WTC11 (cell line): ENCODE measurements at regions not wholly inside any gene's neighbourhood (a gene's known extent, or its start where the extent isn't known, plus 50 kb on each side); places are given as distances from the start of the nearest gene placed in this dataset.

Experiments
- ATAC-seq: fragments of 200-7000 bp; cut with Tn5 transposase; 2 replicates; pipeline ENCODE4 v1.10.0; 2021; ENCODE audit warnings: mild to moderate bottlenecking, moderate library complexity
- CTCF ChIA-PET: fragments of 300-600 bp; sonication (Branson Sonifier 250); formaldehyde crosslinking; loops from one replicate; lab custom pipeline; 2021; ENCODE audit warnings: antibody characterized with exemption; lab: Charles Lee
- POLR2A ChIA-PET: fragments of 350-600 bp; sonication (Branson Sonifier 250); formaldehyde crosslinking; loops from one replicate; lab custom pipeline; 2021; ENCODE audit warnings: antibody characterized with exemption; lab: Charles Lee
- DNase-seq: peaks from one replicate; pipeline ENCODE4 v3.0.0; 2021; ENCODE audit warnings: low spot score
- H3K27ac Mint-ChIP-seq: 2 replicates; pipeline ENCODE4 v1.8.0; 2021; ENCODE audit warnings: mixed read lengths
- H3K27me3 Mint-ChIP-seq: 2 replicates; pipeline ENCODE4 v1.8.0; 2021; ENCODE audit warnings: low read depth, mild to moderate bottlenecking, moderate library complexity, mixed read lengths
- H3K36me3 Mint-ChIP-seq: 2 replicates; pipeline ENCODE4 v1.8.0; 2021; ENCODE audit warnings: mixed read lengths
- H3K4me1 Mint-ChIP-seq: 2 replicates; pipeline ENCODE4 v1.8.0; 2022; ENCODE audit warnings: mixed read lengths
- H3K4me3 Mint-ChIP-seq: 2 replicates; pipeline ENCODE4 v1.8.0; 2021; ENCODE audit warnings: mild to moderate bottlenecking, moderate library complexity, mixed read lengths
- H3K9me3 Mint-ChIP-seq: 2 replicates; pipeline ENCODE4 v1.8.0; 2021; ENCODE audit warnings: mixed read lengths
- AR ChIP-seq: fragments of 250-450 bp; sonication (Bioruptor Pico); IDR thresholded peaks from 2 replicates; pipeline ENCODE4 v1.9.0; 2021; ENCODE audit warnings: mild to moderate bottlenecking
- CREB1 ChIP-seq: sonication (generic); formaldehyde crosslinking; IDR thresholded peaks from 2 replicates; pipeline ENCODE4 v1.8.0; 2023; ENCODE audit warnings: mild to moderate bottlenecking, missing genetic modification reagents
- EMX1 ChIP-seq: fragments of 250-450 bp; sonication (Bioruptor Pico); IDR thresholded peaks from 2 replicates; pipeline ENCODE4 v1.8.0; 2021; ENCODE audit warnings: mild to moderate bottlenecking
- ETV6 ChIP-seq: sonication (generic); formaldehyde crosslinking; IDR thresholded peaks from 2 replicates; pipeline ENCODE4 v1.8.1; 2022; ENCODE audit warnings: mild to moderate bottlenecking, missing genetic modification reagents
- FOXK1 ChIP-seq: sonication (generic); formaldehyde crosslinking; IDR thresholded peaks from 2 replicates; pipeline ENCODE4 v1.8.0; 2022; ENCODE audit warnings: mild to moderate bottlenecking, moderate library complexity, missing genetic modification reagents
- FOXP1 ChIP-seq: sonication (generic); formaldehyde crosslinking; IDR thresholded peaks from 2 replicates; pipeline ENCODE4 v1.8.0; 2022; ENCODE audit warnings: missing genetic modification reagents, mild to moderate bottlenecking, moderate library complexity, borderline replicate concordance
- GABPB1 ChIP-seq: sonication (generic); formaldehyde crosslinking; IDR thresholded peaks from 2 replicates; pipeline ENCODE4 v1.8.1; 2023; ENCODE audit warnings: mild to moderate bottlenecking, missing genetic modification reagents
- HMGA2 ChIP-seq: fragments of 250-450 bp; sonication (Bioruptor Pico); IDR thresholded peaks from 2 replicates; pipeline ENCODE4 v1.4.0; 2021; ENCODE audit warnings: mild to moderate bottlenecking, moderate library complexity
- JUN ChIP-seq: sonication (generic); formaldehyde crosslinking; IDR thresholded peaks from 2 replicates; pipeline ENCODE4 v1.8.0; 2023; ENCODE audit warnings: mild to moderate bottlenecking, missing genetic modification reagents
- NFATC4 ChIP-seq: fragments of 250-450 bp; sonication (Bioruptor Pico); IDR thresholded peaks from 2 replicates; pipeline ENCODE4 v1.9.0; 2021; ENCODE audit warnings: mild to moderate bottlenecking
- NR1H2 ChIP-seq: sonication (generic); formaldehyde crosslinking; IDR thresholded peaks from 2 replicates; pipeline ENCODE4 v1.9.0; 2021; ENCODE audit warnings: mild to moderate bottlenecking, moderate library complexity, missing genetic modification reagents
- NR3C1 ChIP-seq: sonication (generic); formaldehyde crosslinking; conservative IDR thresholded peaks from 2 replicates; pipeline ENCODE4 v1.8.1; 2023; ENCODE audit warnings: low read depth, mild to moderate bottlenecking, missing genetic modification reagents
- PREB ChIP-seq: sonication (generic); formaldehyde crosslinking; IDR thresholded peaks from 2 replicates; pipeline ENCODE4 v1.8.1; 2022; ENCODE audit warnings: mild to moderate bottlenecking, missing genetic modification reagents, moderate library complexity, borderline replicate concordance
- RELA ChIP-seq: sonication (generic); formaldehyde crosslinking; IDR thresholded peaks from 2 replicates; pipeline ENCODE4 v1.8.1; 2022; ENCODE audit warnings: missing genetic modification reagents, mild to moderate bottlenecking, borderline replicate concordance
- RORB ChIP-seq: fragments of 250-450 bp; sonication (Bioruptor Pico); IDR thresholded peaks from 2 replicates; pipeline ENCODE4 v1.9.0; 2021; ENCODE audit warnings: mild to moderate bottlenecking
- SMAD4 ChIP-seq: sonication (generic); formaldehyde crosslinking; IDR thresholded peaks from 2 replicates; pipeline ENCODE4 v1.8.0; 2022; ENCODE audit warnings: mild to moderate bottlenecking, missing genetic modification reagents
- TCF7 ChIP-seq: sonication (generic); formaldehyde crosslinking; IDR thresholded peaks from 2 replicates; pipeline ENCODE4 v1.8.0; 2022; ENCODE audit warnings: mild to moderate bottlenecking, low read depth, missing genetic modification reagents, moderate library complexity
- ZMAT4 ChIP-seq: fragments of 250-450 bp; sonication (Bioruptor Pico); IDR thresholded peaks from 2 replicates; pipeline ENCODE4 v1.9.0; 2021; ENCODE audit warnings: mild to moderate bottlenecking
- ZNF232 ChIP-seq: sonication (generic); formaldehyde crosslinking; IDR thresholded peaks from 2 replicates; pipeline ENCODE4 v1.8.0; 2022; ENCODE audit warnings: mild to moderate bottlenecking, missing genetic modification reagents
- ZNF317 ChIP-seq: sonication (generic); formaldehyde crosslinking; IDR thresholded peaks from 2 replicates; pipeline ENCODE4 v1.8.1; 2023; ENCODE audit warnings: low read depth, mild to moderate bottlenecking, moderate library complexity, missing genetic modification reagents, borderline replicate concordance
- TF ChIP-seq, protein P1 (sequence below): sonication (generic); formaldehyde crosslinking; IDR thresholded peaks from 2 replicates; pipeline ENCODE4 v1.8.1; 2022; ENCODE audit warnings: low read depth, mild to moderate bottlenecking, moderate library complexity, missing genetic modification reagents, borderline replicate concordance
- TF ChIP-seq, protein P2 (sequence below): sonication (generic); formaldehyde crosslinking; IDR thresholded peaks from 2 replicates; pipeline ENCODE4 v1.8.1; 2022; ENCODE audit warnings: mild to moderate bottlenecking, moderate library complexity, missing genetic modification reagents
- TF ChIP-seq, protein P3 (sequence below): fragments of 200-600 bp; IDR thresholded peaks from 2 replicates; pipeline ENCODE4 v1.8.0; 2022; ENCODE audit warnings: antibody characterized with exemption
- TF ChIP-seq, protein P4 (sequence below): sonication (generic); formaldehyde crosslinking; IDR thresholded peaks from 2 replicates; pipeline ENCODE4 v1.8.1; 2023; ENCODE audit warnings: mild to moderate bottlenecking, missing genetic modification reagents

GRCh38 chr7:42627626-42628025 lies 284.2 kb downstream of the C7orf25 start (continued):
- no peak for TF ChIP-seq AR (CRISPR knock-in tag)
- no peak for TF ChIP-seq SMAD4
- TF ChIP-seq ZNF317 (CRISPR knock-in tag): no peak
- TF ChIP-seq ETV6 (CRISPR knock-in tag): no peak
- TF ChIP-seq JUN (CRISPR knock-in tag): no peak
- TF ChIP-seq, protein P1, sequence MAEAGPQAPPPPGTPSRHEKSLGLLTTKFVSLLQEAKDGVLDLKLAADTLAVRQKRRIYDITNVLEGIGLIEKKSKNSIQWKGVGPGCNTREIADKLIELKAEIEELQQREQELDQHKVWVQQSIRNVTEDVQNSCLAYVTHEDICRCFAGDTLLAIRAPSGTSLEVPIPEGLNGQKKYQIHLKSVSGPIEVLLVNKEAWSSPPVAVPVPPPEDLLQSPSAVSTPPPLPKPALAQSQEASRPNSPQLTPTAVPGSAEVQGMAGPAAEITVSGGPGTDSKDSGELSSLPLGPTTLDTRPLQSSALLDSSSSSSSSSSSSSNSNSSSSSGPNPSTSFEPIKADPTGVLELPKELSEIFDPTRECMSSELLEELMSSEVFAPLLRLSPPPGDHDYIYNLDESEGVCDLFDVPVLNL: no peak
- TF ChIP-seq NR1H2: no peak
- TF ChIP-seq, protein P2, sequence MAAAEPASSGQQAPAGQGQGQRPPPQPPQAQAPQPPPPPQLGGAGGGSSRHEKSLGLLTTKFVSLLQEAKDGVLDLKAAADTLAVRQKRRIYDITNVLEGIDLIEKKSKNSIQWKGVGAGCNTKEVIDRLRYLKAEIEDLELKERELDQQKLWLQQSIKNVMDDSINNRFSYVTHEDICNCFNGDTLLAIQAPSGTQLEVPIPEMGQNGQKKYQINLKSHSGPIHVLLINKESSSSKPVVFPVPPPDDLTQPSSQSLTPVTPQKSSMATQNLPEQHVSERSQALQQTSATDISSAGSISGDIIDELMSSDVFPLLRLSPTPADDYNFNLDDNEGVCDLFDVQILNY: no peak
- TF ChIP-seq EMX1 (CRISPR knock-in tag): no peak
- TF ChIP-seq GABPB1: no peak
- TF ChIP-seq RORB (CRISPR knock-in tag): no peak
- TF ChIP-seq, all 79 proteins: peak for 0

DNA sequence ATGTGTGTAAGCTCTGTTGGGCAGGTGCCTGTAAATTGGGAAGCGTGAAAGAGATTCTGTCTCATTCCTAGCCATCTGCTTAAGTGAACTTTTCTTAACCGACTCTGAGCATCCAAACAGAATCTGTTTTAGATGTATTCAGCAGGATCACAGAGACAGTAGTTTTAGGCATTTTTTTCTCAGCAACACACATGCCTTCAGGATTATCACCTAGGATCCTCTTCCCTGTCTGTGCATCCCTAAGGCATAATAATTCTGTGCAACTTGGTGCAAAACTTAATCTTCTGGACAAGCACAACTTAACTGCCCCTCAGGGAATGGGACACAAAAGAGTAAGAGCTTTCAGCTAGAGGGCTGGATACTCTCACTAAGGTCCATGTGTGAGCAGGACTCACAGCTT lies 284.8 kb downstream of the C7orf25 start:
- Mint-ChIP-seq H3K4me1 (0 out of 2 replicates have a peak, but pooled peaks cover 2% of the 10 kb centered on the region), H3K27ac (no peak overlapping the region), H3K9me3 (peaks cover 3% of the 10 kb centered on the region; the same call in 1 of the 2 replicates), H3K4me3 (no peak overlapping the region), H3K36me3 (no peaks in the 10 kb centered on the region), H3K27me3 (no peaks in the 10 kb centered on the region)
- CTCF ChIA-PET: no interaction called here
- DNase-seq (no peak), ATAC-seq (no peak)
- POLR2A ChIA-PET: no interaction called here
- TF ChIP-seq, protein P3, sequence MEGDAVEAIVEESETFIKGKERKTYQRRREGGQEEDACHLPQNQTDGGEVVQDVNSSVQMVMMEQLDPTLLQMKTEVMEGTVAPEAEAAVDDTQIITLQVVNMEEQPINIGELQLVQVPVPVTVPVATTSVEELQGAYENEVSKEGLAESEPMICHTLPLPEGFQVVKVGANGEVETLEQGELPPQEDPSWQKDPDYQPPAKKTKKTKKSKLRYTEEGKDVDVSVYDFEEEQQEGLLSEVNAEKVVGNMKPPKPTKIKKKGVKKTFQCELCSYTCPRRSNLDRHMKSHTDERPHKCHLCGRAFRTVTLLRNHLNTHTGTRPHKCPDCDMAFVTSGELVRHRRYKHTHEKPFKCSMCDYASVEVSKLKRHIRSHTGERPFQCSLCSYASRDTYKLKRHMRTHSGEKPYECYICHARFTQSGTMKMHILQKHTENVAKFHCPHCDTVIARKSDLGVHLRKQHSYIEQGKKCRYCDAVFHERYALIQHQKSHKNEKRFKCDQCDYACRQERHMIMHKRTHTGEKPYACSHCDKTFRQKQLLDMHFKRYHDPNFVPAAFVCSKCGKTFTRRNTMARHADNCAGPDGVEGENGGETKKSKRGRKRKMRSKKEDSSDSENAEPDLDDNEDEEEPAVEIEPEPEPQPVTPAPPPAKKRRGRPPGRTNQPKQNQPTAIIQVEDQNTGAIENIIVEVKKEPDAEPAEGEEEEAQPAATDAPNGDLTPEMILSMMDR: no peak
- TF ChIP-seq FOXK1: no peak
- no peak for TF ChIP-seq CREB1 (CRISPR knock-in tag)
- TF ChIP-seq, protein P4, sequence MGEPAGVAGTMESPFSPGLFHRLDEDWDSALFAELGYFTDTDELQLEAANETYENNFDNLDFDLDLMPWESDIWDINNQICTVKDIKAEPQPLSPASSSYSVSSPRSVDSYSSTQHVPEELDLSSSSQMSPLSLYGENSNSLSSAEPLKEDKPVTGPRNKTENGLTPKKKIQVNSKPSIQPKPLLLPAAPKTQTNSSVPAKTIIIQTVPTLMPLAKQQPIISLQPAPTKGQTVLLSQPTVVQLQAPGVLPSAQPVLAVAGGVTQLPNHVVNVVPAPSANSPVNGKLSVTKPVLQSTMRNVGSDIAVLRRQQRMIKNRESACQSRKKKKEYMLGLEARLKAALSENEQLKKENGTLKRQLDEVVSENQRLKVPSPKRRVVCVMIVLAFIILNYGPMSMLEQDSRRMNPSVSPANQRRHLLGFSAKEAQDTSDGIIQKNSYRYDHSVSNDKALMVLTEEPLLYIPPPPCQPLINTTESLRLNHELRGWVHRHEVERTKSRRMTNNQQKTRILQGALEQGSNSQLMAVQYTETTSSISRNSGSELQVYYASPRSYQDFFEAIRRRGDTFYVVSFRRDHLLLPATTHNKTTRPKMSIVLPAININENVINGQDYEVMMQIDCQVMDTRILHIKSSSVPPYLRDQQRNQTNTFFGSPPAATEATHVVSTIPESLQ: no peak
- TF ChIP-seq NR3C1: no peak
- TF ChIP-seq FOXP1 (CRISPR knock-in tag): no peak
- no peak for TF ChIP-seq EMX1 (CRISPR knock-in tag)
- TF ChIP-seq ZMAT4: no peak
- TF ChIP-seq ZNF232 (CRISPR knock-in tag): no peak
- TF ChIP-seq HMGA2: no peak
- no peak for TF ChIP-seq PREB (CRISPR knock-in tag)
- no peak for TF ChIP-seq NFATC4 (CRISPR knock-in tag)
- TF ChIP-seq RELA (CRISPR knock-in tag): no peak
- TF ChIP-seq TCF7 (CRISPR knock-in tag): no peak
